ENCODE measurements at regions not wholly inside any gene's neighbourhood (a gene's known extent, or its start where the extent isn't known, plus 50 kb on each side); places are given as distances from the start of the nearest gene placed in this dataset.

DNA sequence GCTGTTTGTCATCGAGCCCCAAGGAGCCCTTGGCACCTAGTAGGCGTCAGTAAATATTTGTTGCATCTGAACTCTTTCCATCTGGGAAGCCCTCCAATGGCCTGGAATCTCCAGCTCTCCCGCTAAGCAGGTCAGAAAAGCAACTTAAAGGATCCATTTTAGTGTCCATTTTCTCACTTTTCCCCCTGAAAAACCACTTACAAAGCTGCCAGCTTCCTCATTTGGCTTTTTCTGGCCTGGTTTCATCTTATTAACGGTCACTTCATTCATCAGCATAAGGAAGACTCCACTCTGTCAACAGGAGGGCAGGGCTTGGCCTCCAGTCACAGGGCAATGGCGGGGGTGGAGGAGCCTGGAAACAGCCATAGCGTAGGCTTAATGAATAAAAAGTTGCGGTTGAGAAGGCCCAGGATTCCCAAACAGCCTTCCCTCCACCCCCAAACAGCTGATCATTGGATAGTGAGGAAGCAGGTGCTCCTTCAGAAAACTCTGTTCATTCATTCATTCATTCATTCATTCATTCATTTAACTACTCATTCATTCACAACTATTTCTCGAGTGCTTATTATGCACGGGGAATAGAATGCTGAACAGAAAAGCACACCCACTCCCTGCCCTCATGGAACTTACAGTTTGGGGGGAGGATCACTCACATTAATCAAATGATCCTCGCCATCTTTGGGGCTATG lies 104.5 kb upstream of the RCN1 start:
- Histone ChIP-seq H3K4me2 (ENCODE audit: low read depth, low read length, poor library complexity, severe bottlenecking) (no peak overlapping the region), H3F3A (ENCODE audit: insufficient read depth) (no peaks in the 10 kb centered on the region), H3K9ac (ENCODE audit: low read length) (no peak overlapping the region), H3K79me2 (ENCODE audit: insufficient read depth, low read length) (no peaks in the 10 kb centered on the region), H2AFZ (ENCODE audit: low read depth, low read length, severe bottlenecking) (no peak overlapping the region), H3K27me3 (ENCODE audit: low read length) (no peaks in the 10 kb centered on the region), H3K4me3 (ENCODE audit: insufficient read depth, low read length, poor library complexity, severe bottlenecking) (no peak overlapping the region), H4K20me1 (ENCODE audit: low read depth, low read length) (no peaks in the 10 kb centered on the region), H3K9me3 (ENCODE audit: insufficient read depth, low read length) (no peaks in the 10 kb centered on the region), H3K9me2 (replicated peaks; ENCODE audit: insufficient read depth, low read length) (no peaks in the 10 kb centered on the region; the same call in 1 of the 2 replicates), H3K27ac (ENCODE audit: low read depth, low read length) (no peak overlapping the region), H3K36me3 (ENCODE audit: low read length) (no peaks in the 10 kb centered on the region)
- TF ChIP-seq, protein P1, sequence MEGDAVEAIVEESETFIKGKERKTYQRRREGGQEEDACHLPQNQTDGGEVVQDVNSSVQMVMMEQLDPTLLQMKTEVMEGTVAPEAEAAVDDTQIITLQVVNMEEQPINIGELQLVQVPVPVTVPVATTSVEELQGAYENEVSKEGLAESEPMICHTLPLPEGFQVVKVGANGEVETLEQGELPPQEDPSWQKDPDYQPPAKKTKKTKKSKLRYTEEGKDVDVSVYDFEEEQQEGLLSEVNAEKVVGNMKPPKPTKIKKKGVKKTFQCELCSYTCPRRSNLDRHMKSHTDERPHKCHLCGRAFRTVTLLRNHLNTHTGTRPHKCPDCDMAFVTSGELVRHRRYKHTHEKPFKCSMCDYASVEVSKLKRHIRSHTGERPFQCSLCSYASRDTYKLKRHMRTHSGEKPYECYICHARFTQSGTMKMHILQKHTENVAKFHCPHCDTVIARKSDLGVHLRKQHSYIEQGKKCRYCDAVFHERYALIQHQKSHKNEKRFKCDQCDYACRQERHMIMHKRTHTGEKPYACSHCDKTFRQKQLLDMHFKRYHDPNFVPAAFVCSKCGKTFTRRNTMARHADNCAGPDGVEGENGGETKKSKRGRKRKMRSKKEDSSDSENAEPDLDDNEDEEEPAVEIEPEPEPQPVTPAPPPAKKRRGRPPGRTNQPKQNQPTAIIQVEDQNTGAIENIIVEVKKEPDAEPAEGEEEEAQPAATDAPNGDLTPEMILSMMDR (IDR thresholded peaks at IDR 0.05; ENCODE audit: insufficient read depth, low read length, poor library complexity, severe bottlenecking), result no peak
- no peak for TF ChIP-seq EZH2phosphoT487 (conservative IDR thresholded peaks at IDR 0.05; ENCODE audit: low read length)

DNA sequence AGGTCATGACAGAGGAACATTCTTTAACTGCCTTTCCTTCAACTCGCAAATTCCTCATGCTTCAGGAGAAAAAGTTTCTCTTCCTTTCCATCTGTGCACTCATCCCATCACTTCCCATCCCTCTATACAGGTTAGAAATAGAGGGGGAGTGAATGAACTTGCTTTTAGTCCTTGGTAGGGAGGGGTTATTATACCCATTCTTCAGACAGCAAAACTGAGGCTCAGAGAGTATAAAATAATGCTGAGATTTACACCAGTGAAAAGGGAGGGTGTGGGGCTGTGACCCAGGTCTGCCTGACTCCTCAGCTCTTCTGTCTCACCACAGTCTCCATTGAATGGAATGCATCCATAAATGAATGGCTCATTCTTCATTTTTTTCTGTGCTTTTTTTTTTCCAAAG lies 109.4 kb upstream of the RCN1 start:
- no peaks in the 10 kb centered on the region for H3K9me2 ChIP-seq (replicated peaks; ENCODE audit: insufficient read depth, low read length)
- no peak overlapping the region for H3K4me2 ChIP-seq (ENCODE audit: low read depth, low read length, poor library complexity, severe bottlenecking)
- TF ChIP-seq, protein P1 (IDR thresholded peaks at IDR 0.05; ENCODE audit: insufficient read depth, low read length, poor library complexity, severe bottlenecking), result no peak
- no peak for TF ChIP-seq EZH2phosphoT487 (conservative IDR thresholded peaks at IDR 0.05; ENCODE audit: low read length)
- H3K4me3 ChIP-seq (ENCODE audit: insufficient read depth, low read length, poor library complexity, severe bottlenecking), result no peak overlapping the region
- no peaks in the 10 kb centered on the region for H3K36me3 ChIP-seq (ENCODE audit: low read length)
- no peaks in the 10 kb centered on the region for H3F3A ChIP-seq (ENCODE audit: insufficient read depth)
- H3K27ac ChIP-seq (ENCODE audit: low read depth, low read length), result no peak overlapping the region
- no peaks in the 10 kb centered on the region for H3K27me3 ChIP-seq (ENCODE audit: low read length)
- no peaks in the 10 kb centered on the region for H4K20me1 ChIP-seq (ENCODE audit: low read depth, low read length)
- H3K9me3 ChIP-seq (ENCODE audit: insufficient read depth, low read length), result no peaks in the 10 kb centered on the region
- no peak overlapping the region for H3K9ac ChIP-seq (ENCODE audit: low read length)
- H2AFZ ChIP-seq (ENCODE audit: low read depth, low read length, severe bottlenecking), result no peak overlapping the region
- H3K79me2 ChIP-seq (ENCODE audit: insufficient read depth, low read length), result no peaks in the 10 kb centered on the region

DNA sequence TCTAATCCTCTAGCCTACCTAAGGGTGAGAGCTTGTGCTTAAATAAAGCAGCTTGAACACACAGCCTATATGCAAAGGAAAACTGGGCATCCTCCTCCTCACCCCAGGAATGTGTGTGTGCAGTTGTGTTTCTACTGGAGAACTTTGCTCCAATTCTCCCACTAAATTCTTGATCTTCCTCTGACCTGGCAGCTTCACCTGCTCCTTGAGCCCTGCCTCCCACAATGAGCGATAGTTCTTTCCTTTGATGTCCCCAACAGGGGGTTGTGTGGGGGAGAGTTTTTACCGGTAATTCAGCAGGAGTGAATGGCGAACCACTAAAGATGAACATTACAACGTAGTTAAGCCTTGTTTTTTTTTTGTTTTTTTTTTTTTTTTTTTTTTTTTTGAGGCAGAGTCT lies 113.5 kb upstream of the RCN1 start:
- TF ChIP-seq, protein P1 (IDR thresholded peaks at IDR 0.05; ENCODE audit: insufficient read depth, low read length, poor library complexity, severe bottlenecking), result no peak
- no peak for TF ChIP-seq EZH2phosphoT487 (conservative IDR thresholded peaks at IDR 0.05; ENCODE audit: low read length)
- Histone ChIP-seq H4K20me1 (ENCODE audit: low read depth, low read length) (no peaks in the 10 kb centered on the region), H3K9ac (ENCODE audit: low read length) (no peak overlapping the region), H3K9me3 (ENCODE audit: insufficient read depth, low read length) (no peaks in the 10 kb centered on the region), H3K9me2 (replicated peaks; ENCODE audit: insufficient read depth, low read length) (no peaks in the 10 kb centered on the region), H3F3A (ENCODE audit: insufficient read depth) (no peaks in the 10 kb centered on the region), H3K4me2 (ENCODE audit: low read depth, low read length, poor library complexity, severe bottlenecking) (no peak overlapping the region), H2AFZ (ENCODE audit: low read depth, low read length, severe bottlenecking) (no peak overlapping the region), H3K27ac (ENCODE audit: low read depth, low read length) (no peak overlapping the region), H3K27me3 (ENCODE audit: low read length) (no peaks in the 10 kb centered on the region), H3K4me3 (ENCODE audit: insufficient read depth, low read length, poor library complexity, severe bottlenecking) (no peak overlapping the region), H3K36me3 (ENCODE audit: low read length) (no peaks in the 10 kb centered on the region), H3K79me2 (ENCODE audit: insufficient read depth, low read length) (no peaks in the 10 kb centered on the region)
